Subcutaneous abdominal adipose tissue (tissue), 5 donors: ENCODE measurements at regions not wholly inside any gene's neighbourhood (a gene's known extent, or its start where the extent isn't known, plus 50 kb on each side); places are given as distances from the start of the nearest gene placed in this dataset.
"Not testable (repeated sequence)": the region's sequence is repeated elsewhere in the genome, so short reads cannot be mapped to it uniquely, and the experiment has no call there.

Experiments used
- H3K27ac ChIP-seq: one replicate; pipeline ENCODE4 v1.7.0; 2013; ENCODE audit warnings: low read depth, mild to moderate bottlenecking, inconsistent platforms, low read length, moderate library complexity
- H3K27me3 ChIP-seq, 5 donors: one replicate each; pipeline ENCODE4 v1.7.0; 2013; ENCODE audit warnings: low read length in 5 of 5, inconsistent platforms in 1 of 5; ENCODE audit not compliant: control insufficient read depth in 5 of 5, insufficient read depth in 4 of 5
- H3K36me3 ChIP-seq, 5 donors: one replicate each; pipeline ENCODE4 v1.7.0; 2013; ENCODE audit warnings: low read length in 5 of 5; ENCODE audit not compliant: control insufficient read depth in 5 of 5, insufficient read depth in 5 of 5
- H3K4me1 ChIP-seq, 5 donors: one replicate each; pipeline ENCODE4 v1.7.0; 2013; ENCODE audit warnings: low read length in 5 of 5, mild to moderate bottlenecking in 3 of 5, moderate library complexity in 1 of 5; ENCODE audit not compliant: control insufficient read depth in 5 of 5, insufficient read depth in 5 of 5
- H3K4me3 ChIP-seq, 5 donors: one replicate each; pipeline ENCODE4 v1.7.0; 2013; ENCODE audit warnings: low read length in 5 of 5, low read depth in 1 of 5
- H3K9ac ChIP-seq, 5 donors: one replicate each; pipeline ENCODE4 v1.7.0; 2013; ENCODE audit warnings: low read length in 5 of 5, mild to moderate bottlenecking in 4 of 5, moderate library complexity in 3 of 5
- H3K9me3 ChIP-seq, 5 donors: one replicate each; pipeline ENCODE4 v1.7.0; 2013; ENCODE audit warnings: low read length in 5 of 5; ENCODE audit not compliant: control insufficient read depth in 5 of 5
- donor health status: healthy.
- donor health status: healthy.
- donor health status: healthy.
- donor health status: healthy.
- donor health status: healthy.

GRCh38 chr5:12133520-12133919 is 229.3 kb upstream of the CTNND2 start:
- H3K4me3 ChIP-seq = no peak overlapping the region
- H3K4me1 ChIP-seq = no peaks in the 10 kb centered on the region
- no peak overlapping the region for H3K27ac ChIP-seq
- H3K9ac ChIP-seq = no peak overlapping the region
- no peaks in the 10 kb centered on the region for H3K27me3 ChIP-seq
- peaks cover 0 to 20% (median 12%) of the 10 kb centered on the region in 5 donors for H3K9me3 ChIP-seq
- H3K36me3 ChIP-seq = no peaks in the 10 kb centered on the region

- peaks cover 0 to 26% (median 14%) of the 10 kb centered on the region in 5 donors for H3K9me3 ChIP-seq
- H3K27me3 ChIP-seq, H3K9ac ChIP-seq, H3K4me3 ChIP-seq, H3K27ac ChIP-seq, H3K36me3 ChIP-seq, H3K4me1 ChIP-seq: not testable (repeated sequence)
Observed at GRCh38 chr5:12131020-12131419, 226.8 kb upstream of the CTNND2 start.

GRCh38 chr5:12125895-12126294 is 221.6 kb upstream of the CTNND2 start:
- Histone ChIP-seq H3K36me3 (no peaks in the 10 kb centered on the region), H3K9ac (no peak overlapping the region), H3K4me3 (no peak overlapping the region), H3K27ac (no peak overlapping the region), H3K27me3 (no peaks in the 10 kb centered on the region), H3K4me1 (no peaks in the 10 kb centered on the region), H3K9me3 (peaks cover 0 to 6% (median 4%) of the 10 kb centered on the region in 5 donors)

- no peak overlapping the region for H3K4me3 ChIP-seq
- no peak overlapping the region for H3K9ac ChIP-seq
- H3K9me3 ChIP-seq = no peaks in the 10 kb centered on the region
- H3K27ac ChIP-seq = no peak overlapping the region
- no peaks in the 10 kb centered on the region for H3K36me3 ChIP-seq
- no peaks in the 10 kb centered on the region for H3K4me1 ChIP-seq
- no peaks in the 10 kb centered on the region for H3K27me3 ChIP-seq
Observed at GRCh38 chr5:12119657-12120056, 215.4 kb upstream of the CTNND2 start.

- Histone ChIP-seq H3K36me3 (no peaks in the 10 kb centered on the region), H3K27ac (no peak overlapping the region), H3K4me3 (no peak overlapping the region), H3K4me1 (no peaks in the 10 kb centered on the region), H3K9ac (no peak overlapping the region), H3K27me3 (no peaks in the 10 kb centered on the region), H3K9me3 (no peaks in the 10 kb centered on the region)
Observed at GRCh38 chr5:12114075-12114474, 209.8 kb upstream of the CTNND2 start.

- no peaks in the 10 kb centered on the region for H3K9me3 ChIP-seq
- no peak overlapping the region for H3K27ac ChIP-seq
- H3K4me1 ChIP-seq = no peaks in the 10 kb centered on the region
- H3K36me3 ChIP-seq = no peaks in the 10 kb centered on the region
- no peak overlapping the region for H3K9ac ChIP-seq
- no peak overlapping the region for H3K4me3 ChIP-seq
- no peaks in the 10 kb centered on the region for H3K27me3 ChIP-seq
Observed at GRCh38 chr5:12113062-12113461, 208.8 kb upstream of the CTNND2 start.

- Histone ChIP-seq H3K9me3 (no peaks in the 10 kb centered on the region), H3K9ac (no peak overlapping the region), H3K4me3 (no peak overlapping the region), H3K4me1 (no peaks in the 10 kb centered on the region), H3K36me3 (no peaks in the 10 kb centered on the region), H3K27ac (no peak overlapping the region), H3K27me3 (no peaks in the 10 kb centered on the region)
Observed at GRCh38 chr5:12111261-12111660, 207.0 kb upstream of the CTNND2 start.

GRCh38 chr5:12110629-12111028 is 206.4 kb upstream of the CTNND2 start:
- H3K27ac ChIP-seq = no peak overlapping the region
- no peak overlapping the region for H3K4me3 ChIP-seq
- H3K27me3 ChIP-seq = no peaks in the 10 kb centered on the region
- H3K9me3 ChIP-seq = no peaks in the 10 kb centered on the region
- H3K36me3 ChIP-seq = no peaks in the 10 kb centered on the region
- no peak overlapping the region for H3K9ac ChIP-seq
- H3K4me1 ChIP-seq = no peaks in the 10 kb centered on the region

- no peaks in the 10 kb centered on the region for H3K4me1 ChIP-seq
- no peaks in the 10 kb centered on the region for H3K36me3 ChIP-seq
- H3K4me3 ChIP-seq = no peak overlapping the region
- H3K27ac ChIP-seq = no peak overlapping the region
- H3K27me3 ChIP-seq = no peaks in the 10 kb centered on the region
- no peak overlapping the region for H3K9ac ChIP-seq
- H3K9me3 ChIP-seq = no peaks in the 10 kb centered on the region
Observed at GRCh38 chr5:12109075-12109688, 204.9 kb upstream of the CTNND2 start.

- peaks cover 0 to 4% (median 0%) of the 10 kb centered on the region in 5 donors for H3K9me3 ChIP-seq
- H3K27me3 ChIP-seq = no peaks in the 10 kb centered on the region
- H3K4me3 ChIP-seq = no peak overlapping the region
- H3K27ac ChIP-seq = no peak overlapping the region
- H3K4me1 ChIP-seq = no peaks in the 10 kb centered on the region
- H3K36me3 ChIP-seq = no peaks in the 10 kb centered on the region
- H3K9ac ChIP-seq = no peak overlapping the region
Observed at GRCh38 chr5:12102151-12102550, 197.9 kb upstream of the CTNND2 start.

GRCh38 chr5:12100542-12100941 is 196.3 kb upstream of the CTNND2 start:
- no peak overlapping the region for H3K27ac ChIP-seq
- peaks cover 0 to 4% (median 0%) of the 10 kb centered on the region in 5 donors for H3K9me3 ChIP-seq
- no peak overlapping the region for H3K9ac ChIP-seq
- no peaks in the 10 kb centered on the region for H3K27me3 ChIP-seq
- no peak overlapping the region for H3K4me3 ChIP-seq
- H3K4me1 ChIP-seq = no peaks in the 10 kb centered on the region
- H3K36me3 ChIP-seq = no peaks in the 10 kb centered on the region
